ENCODE measurements at regions not wholly inside any gene's neighbourhood (a gene's known extent, or its start where the extent isn't known, plus 50 kb on each side); places are given as distances from the start of the nearest gene placed in this dataset.

- TF ChIP-seq CTCF (IDR thresholded peaks at IDR 0.05; ENCODE audit: low read length) = no peak
- no peak for TF ChIP-seq EZH2 (IDR thresholded peaks at IDR 0.05; ENCODE audit: borderline replicate concordance, low read length)
These were observed 285.3 kb upstream of the CITED2 start for GRCh38 chr6:139659711-139660110.
